Keratinocyte (primary cell): ENCODE measurements at regions not wholly inside any gene's neighbourhood (a gene's known extent, or its start where the extent isn't known, plus 50 kb on each side); places are given as distances from the start of the nearest gene placed in this dataset.

Source experiments
- DNase-seq: peaks from one replicate; pipeline ENCODE4 v3.0.0-alpha.2; 2011; ENCODE audit warnings: low read depth, missing footprints, low spot score
- FAIRE-seq: peaks from 2 replicates; lab custom pipeline; 2011; peaks lifted over from hg19 to GRCh38; lab: Jason Lieb, UNC
- H2AFZ ChIP-seq: 2 replicates; pipeline ENCODE4 v1.6.0; 2012; ENCODE audit warnings: low read length, control low read depth, inconsistent platforms; ENCODE audit not compliant: control insufficient read depth
- H3K27ac ChIP-seq: 2 replicates; pipeline ENCODE4 v1.5.1; 2011; ENCODE audit warnings: low read length; ENCODE audit not compliant: control insufficient read depth, insufficient read depth
- H3K27me3 ChIP-seq: 3 replicates; pipeline ENCODE4 v1.6.0; 2011; ENCODE audit warnings: low read length; ENCODE audit not compliant: control insufficient read depth, insufficient read depth; ENCODE audit errors: extremely low read depth
- H3K36me3 ChIP-seq, 2 experiments: 2 replicates in 1 of 2; 3 replicates in 1 of 2; pipeline ENCODE4 v1.5.1; 2011; ENCODE audit warnings: low read length in 2 of 2, mild to moderate bottlenecking in 1 of 2; ENCODE audit not compliant: control insufficient read depth in 2 of 2, insufficient read depth in 2 of 2; ENCODE audit errors: extremely low read depth in 1 of 2
- H3K4me1 ChIP-seq: 3 replicates; pipeline ENCODE4 v1.5.1; 2011; ENCODE audit warnings: low read length; ENCODE audit not compliant: control insufficient read depth, insufficient read depth; ENCODE audit errors: extremely low read depth
- H3K4me2 ChIP-seq: 3 replicates; pipeline ENCODE4 v1.6.0; 2011; ENCODE audit warnings: low read depth, low read length; ENCODE audit not compliant: control insufficient read depth, insufficient read depth; ENCODE audit errors: extremely low read depth
- H3K4me3 ChIP-seq, 3 experiments: fragments of 200-600 bp in 1 of 3; sonication (generic) in 1 of 3; 2 replicates in 2 of 3; 3 replicates in 1 of 3; pipeline ENCODE4 v1.5.1; 2011 to 2016; ENCODE audit warnings: low read length in 3 of 3, mild to moderate bottlenecking in 3 of 3, control low read depth in 2 of 3, inconsistent platforms in 1 of 3, low read depth in 1 of 3, mixed read lengths in 1 of 3, mixed run types in 1 of 3, moderate library complexity in 1 of 3; ENCODE audit not compliant: control insufficient read depth in 2 of 3, insufficient read depth in 2 of 3; ENCODE audit errors: extremely low read depth in 1 of 3
- H3K79me2 ChIP-seq: 2 replicates; pipeline ENCODE4 v1.6.0; 2012; ENCODE audit warnings: low read length; ENCODE audit not compliant: control insufficient read depth, insufficient read depth
- H3K9ac ChIP-seq: 3 replicates; pipeline ENCODE4 v1.6.0; 2011; ENCODE audit warnings: low read length; ENCODE audit not compliant: control insufficient read depth, insufficient read depth; ENCODE audit errors: extremely low read depth
- H3K9me1 ChIP-seq: 3 replicates; pipeline ENCODE4 v1.6.0; 2011; ENCODE audit warnings: low read length; ENCODE audit not compliant: control insufficient read depth, insufficient read depth; ENCODE audit errors: extremely low read depth
- H3K9me3 ChIP-seq: 2 replicates; pipeline ENCODE4 v1.5.1; 2012; ENCODE audit warnings: low read depth, low read length; ENCODE audit not compliant: control insufficient read depth
- H4K20me1 ChIP-seq: 3 replicates; pipeline ENCODE4 v1.6.0; 2011; ENCODE audit warnings: low read length; ENCODE audit not compliant: control insufficient read depth, insufficient read depth; ENCODE audit errors: extremely low read depth
- CTCF ChIP-seq, 3 experiments: IDR thresholded peaks in 1 of 3; conservative IDR thresholded peaks in 1 of 3; optimal IDR thresholded peaks in 1 of 3; 2 replicates in 2 of 3; 3 replicates in 1 of 3; pipeline versions ENCODE3 to v1.5.1; 2011; ENCODE audit warnings: low read length in 3 of 3, mild to moderate bottlenecking in 3 of 3, moderate library complexity in 2 of 3, control low read depth in 1 of 3, inconsistent platforms in 1 of 3; ENCODE audit not compliant: insufficient read depth in 2 of 3; ENCODE audit errors: extremely low read depth in 1 of 3
- EZH2 ChIP-seq: IDR thresholded peaks from one replicate; pipeline ENCODE4 v1.6.1; 2012; ENCODE audit warnings: inconsistent platforms, mild to moderate bottlenecking, low read length, moderate library complexity
- dilution Hi-C: fragments of 300-500 bp; cut with MboI; formaldehyde crosslinking; loops from one replicate; pipeline ENCODE4 v1.7.0; 2020; ENCODE audit warnings: low sequenced_read_pairs; ENCODE audit not compliant: extremely low pct_ligation_motif_present

GRCh38 chr13:50236898-50237318, 221.7 kb downstream of the KCNRG start:
- H3K27me3 ChIP-seq: peaks cover 12% of the 10 kb centered on the region
- no peaks in the 10 kb centered on the region for H3K79me2 ChIP-seq
- TF ChIP-seq EZH2: no peak
- no peak for TF ChIP-seq CTCF (optimal IDR thresholded peaks at IDR 0.05 in 1 of 3, IDR thresholded peaks at IDR 0.05 in 1 of 3, conservative IDR thresholded peaks at IDR 0.05 in 1 of 3; ENCODE audit: extremely low read depth in 1 of 3, insufficient read depth in 2 of 3, low read length in 3 of 3)
- no peaks in the 10 kb centered on the region for H3K9me1 ChIP-seq
- no peak overlapping the region for H2AFZ ChIP-seq
- dilution Hi-C loops: no loop called here
- H3K4me2 ChIP-seq: no peak overlapping the region
- H4K20me1 ChIP-seq: no peaks in the 10 kb centered on the region
- no peaks in the 10 kb centered on the region for H3K9me3 ChIP-seq
- no peak overlapping the region for H3K4me3 ChIP-seq
- no peak overlapping the region for H3K9ac ChIP-seq
- no peak for FAIRE-seq
- no peak for DNase-seq
- no peaks in the 10 kb centered on the region for H3K4me1 ChIP-seq
- H3K27ac ChIP-seq: no peak overlapping the region
- no peaks in the 10 kb centered on the region for H3K36me3 ChIP-seq

- Histone ChIP-seq H3K27ac (no peak overlapping the region), H3K4me1 (no peaks in the 10 kb centered on the region), H4K20me1 (no peaks in the 10 kb centered on the region), H3K4me2 (no peak overlapping the region), H3K79me2 (no peaks in the 10 kb centered on the region), H2AFZ (no peak overlapping the region), H3K27me3 (peaks cover 12% of the 10 kb centered on the region), H3K9me1 (no peaks in the 10 kb centered on the region), H3K9ac (no peak overlapping the region), H3K9me3 (no peaks in the 10 kb centered on the region), H3K36me3 (no peaks in the 10 kb centered on the region), H3K4me3 (no peak overlapping the region)
- dilution Hi-C loops: no loop called here
- DNase-seq (no peak), FAIRE-seq (no peak)
- TF ChIP-seq EZH2 (no peak), CTCF (optimal IDR thresholded peaks at IDR 0.05 in 1 of 3, IDR thresholded peaks at IDR 0.05 in 1 of 3, conservative IDR thresholded peaks at IDR 0.05 in 1 of 3; ENCODE audit: extremely low read depth in 1 of 3, insufficient read depth in 2 of 3, low read length in 3 of 3) (no peak)
Measured at GRCh38 chr13:50238922-50239321, 223.7 kb downstream of the KCNRG start.
